ENCODE measurements at regions not wholly inside any gene's neighbourhood (a gene's known extent, or its start where the extent isn't known, plus 50 kb on each side); places are given as distances from the start of the nearest gene placed in this dataset.

DNA sequence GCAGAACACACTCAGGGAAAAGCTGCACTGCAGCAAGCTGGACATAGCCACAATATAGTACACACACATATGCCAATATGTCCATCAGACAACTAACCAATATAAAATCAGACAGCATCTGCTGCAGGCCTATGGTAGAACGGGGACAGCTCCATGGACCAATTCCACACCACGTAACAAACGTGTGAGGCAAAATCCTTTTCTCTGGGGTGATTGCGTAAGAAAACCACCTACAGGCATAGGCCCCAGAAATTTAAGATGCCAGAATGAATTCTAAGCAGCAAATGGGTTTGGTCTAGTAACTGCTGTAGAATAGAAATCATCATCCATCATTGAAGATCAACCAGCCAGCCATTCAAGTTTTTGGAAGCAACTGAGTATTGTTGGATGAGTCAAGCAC, 368.9 kb upstream of the TMPO start:
- TF ChIP-seq, protein P1, sequence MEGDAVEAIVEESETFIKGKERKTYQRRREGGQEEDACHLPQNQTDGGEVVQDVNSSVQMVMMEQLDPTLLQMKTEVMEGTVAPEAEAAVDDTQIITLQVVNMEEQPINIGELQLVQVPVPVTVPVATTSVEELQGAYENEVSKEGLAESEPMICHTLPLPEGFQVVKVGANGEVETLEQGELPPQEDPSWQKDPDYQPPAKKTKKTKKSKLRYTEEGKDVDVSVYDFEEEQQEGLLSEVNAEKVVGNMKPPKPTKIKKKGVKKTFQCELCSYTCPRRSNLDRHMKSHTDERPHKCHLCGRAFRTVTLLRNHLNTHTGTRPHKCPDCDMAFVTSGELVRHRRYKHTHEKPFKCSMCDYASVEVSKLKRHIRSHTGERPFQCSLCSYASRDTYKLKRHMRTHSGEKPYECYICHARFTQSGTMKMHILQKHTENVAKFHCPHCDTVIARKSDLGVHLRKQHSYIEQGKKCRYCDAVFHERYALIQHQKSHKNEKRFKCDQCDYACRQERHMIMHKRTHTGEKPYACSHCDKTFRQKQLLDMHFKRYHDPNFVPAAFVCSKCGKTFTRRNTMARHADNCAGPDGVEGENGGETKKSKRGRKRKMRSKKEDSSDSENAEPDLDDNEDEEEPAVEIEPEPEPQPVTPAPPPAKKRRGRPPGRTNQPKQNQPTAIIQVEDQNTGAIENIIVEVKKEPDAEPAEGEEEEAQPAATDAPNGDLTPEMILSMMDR (IDR thresholded peaks at IDR 0.05), result no peak
- no peak for TF ChIP-seq POLR2A (IDR thresholded peaks at IDR 0.05)

Data from Peyer's patch (tissue), 4 donors.